Calu3 (cell line): ENCODE measurements at regions not wholly inside any gene's neighbourhood (a gene's known extent, or its start where the extent isn't known, plus 50 kb on each side); places are given as distances from the start of the nearest gene placed in this dataset.

Source experiments
- BruUV-seq: library from RNA; stranded (reverse); fragments of 400-500 nt; replicated peaks from 2 replicates; lab custom pipeline; 2021; lab: Mats Ljungman, UMichigan
- CTCF ChIA-PET: fragments of 300-600 bp; sonication (Branson Sonifier 250); formaldehyde crosslinking; loops from one replicate; lab custom pipeline; 2022; ENCODE audit warnings: antibody characterized with exemption; lab: Charles Lee
- DNase-seq: peaks from one replicate; pipeline ENCODE4 v3.0.0; 2022
- H3K27ac Mint-ChIP-seq: one replicate; pipeline ENCODE4 v1.8.0; 2022; ENCODE audit warnings: mixed read lengths; ENCODE audit not compliant: unreplicated experiment
- H3K27me3 Mint-ChIP-seq: one replicate; pipeline ENCODE4 v1.8.0; 2022; ENCODE audit warnings: mixed read lengths; ENCODE audit not compliant: unreplicated experiment
- H3K36me3 Mint-ChIP-seq: one replicate; pipeline ENCODE4 v1.8.0; 2022; ENCODE audit warnings: mild to moderate bottlenecking, moderate library complexity, mixed read lengths; ENCODE audit not compliant: insufficient read depth, unreplicated experiment
- H3K4me1 Mint-ChIP-seq: one replicate; pipeline ENCODE4 v1.8.0; 2022; ENCODE audit warnings: mild to moderate bottlenecking, low read depth, mixed read lengths; ENCODE audit not compliant: unreplicated experiment
- H3K4me3 Mint-ChIP-seq: one replicate; pipeline ENCODE4 v1.8.0; 2022; ENCODE audit warnings: mild to moderate bottlenecking, low read depth, moderate library complexity, mixed read lengths; ENCODE audit not compliant: unreplicated experiment
- H3K9me3 Mint-ChIP-seq: one replicate; pipeline ENCODE4 v1.8.0; 2022; ENCODE audit warnings: low read depth, mixed read lengths; ENCODE audit not compliant: unreplicated experiment
- CTCF ChIP-seq: fragments of 200-600 bp; IDR thresholded peaks from one replicate; pipeline ENCODE4 v1.8.0; 2022; ENCODE audit warnings: antibody characterized with exemption; ENCODE audit not compliant: unreplicated experiment
- intact Hi-C: fragments of 100-400 bp; cut with micrococcal nuclease; formaldehyde crosslinking; loops from one replicate; pipeline ENCODE4 v1.10.0; 2022; ENCODE audit not compliant: unreplicated experiment

DNA sequence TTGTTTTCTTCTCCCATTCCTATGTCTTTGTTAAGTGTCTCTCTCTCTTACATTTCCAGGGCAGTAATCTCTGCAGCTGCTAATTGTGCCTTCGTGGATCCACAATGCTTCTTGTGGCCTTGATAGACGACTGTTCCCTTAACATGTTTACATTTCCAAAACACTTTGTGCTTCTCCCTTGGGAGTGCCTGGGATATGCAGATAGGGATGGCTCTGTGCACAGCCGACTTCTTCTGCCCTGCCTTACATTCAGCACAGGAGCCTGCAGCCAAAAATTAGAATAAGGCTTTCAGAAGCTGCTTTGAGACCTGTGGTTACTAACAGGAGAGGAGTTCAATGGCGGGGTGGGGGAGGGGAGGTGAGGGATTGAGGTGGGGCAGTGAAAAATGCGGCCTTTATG is 328.9 kb downstream of the TDRD15 start:
- H3K27ac Mint-ChIP-seq: no peak overlapping the region
- no peaks in the 10 kb centered on the region for H3K36me3 Mint-ChIP-seq
- no TSS peak for BruUV-seq

GRCh38 chr2:21453723-21454450 is 330.1 kb downstream of the TDRD15 start:
- no TSS peak for BruUV-seq
- no peak for DNase-seq
- Mint-ChIP-seq H3K27ac (no peak overlapping the region), H3K27me3 (no peaks in the 10 kb centered on the region), H3K4me3 (no peak overlapping the region), H3K4me1 (no peaks in the 10 kb centered on the region), H3K36me3 (no peaks in the 10 kb centered on the region), H3K9me3 (peaks cover 8% of the 10 kb centered on the region)
- no peak for TF ChIP-seq CTCF
- intact Hi-C loops: no loop called here
- CTCF ChIA-PET: no interaction called here

More for the DNA sequence above, 328.9 kb downstream of the TDRD15 start:
- no peaks in the 10 kb centered on the region for H3K4me1 Mint-ChIP-seq
- no peak for TF ChIP-seq CTCF
- H3K9me3 Mint-ChIP-seq: peaks cover 2% of the 10 kb centered on the region
- CTCF ChIA-PET: no interaction called here
- intact Hi-C loops: no loop called here
- no peaks in the 10 kb centered on the region for H3K27me3 Mint-ChIP-seq
- no peak overlapping the region for H3K4me3 Mint-ChIP-seq
- DNase-seq: no peak

DNA sequence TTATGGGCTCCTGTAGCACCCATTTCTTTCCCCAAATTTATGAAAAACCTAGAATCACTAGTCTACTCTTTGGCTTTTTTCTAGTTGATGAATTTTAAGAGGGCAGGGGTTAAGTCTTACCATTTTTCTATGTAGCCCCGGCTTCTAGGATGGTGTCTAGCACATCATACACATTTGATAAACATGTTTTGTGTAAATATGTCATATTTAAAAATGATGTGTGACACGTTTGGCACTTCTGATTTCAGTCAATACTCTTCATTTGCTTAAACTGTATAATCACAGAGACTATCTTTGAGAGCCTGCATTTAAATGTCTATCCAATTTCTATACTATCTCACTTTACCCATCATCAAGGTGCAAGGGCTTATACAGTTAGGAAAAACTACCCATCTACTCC is 331.1 kb downstream of the TDRD15 start:
- intact Hi-C loops: no loop called here
- no peak for TF ChIP-seq CTCF
- DNase-seq: no peak
- no peaks in the 10 kb centered on the region for H3K27me3 Mint-ChIP-seq
- peaks cover 8% of the 10 kb centered on the region for H3K9me3 Mint-ChIP-seq
- no peaks in the 10 kb centered on the region for H3K36me3 Mint-ChIP-seq
- CTCF ChIA-PET: no interaction called here
- no peaks in the 10 kb centered on the region for H3K4me1 Mint-ChIP-seq
- BruUV-seq: no TSS peak
- H3K4me3 Mint-ChIP-seq: no peak overlapping the region
- no peak overlapping the region for H3K27ac Mint-ChIP-seq

- intact Hi-C loops: no loop called here
- Mint-ChIP-seq H3K27me3 (no peaks in the 10 kb centered on the region), H3K9me3 (peaks cover 12% of the 10 kb centered on the region), H3K4me1 (no peaks in the 10 kb centered on the region), H3K27ac (no peak overlapping the region), H3K36me3 (no peaks in the 10 kb centered on the region), H3K4me3 (no peak overlapping the region)
- no peak for TF ChIP-seq CTCF
- no TSS peak for BruUV-seq
- CTCF ChIA-PET: no interaction called here
- DNase-seq: no peak
Observed at GRCh38 chr2:21461754-21462240, 338.0 kb downstream of the TDRD15 start.
